ENCODE measurements at regions not wholly inside any gene's neighbourhood (a gene's known extent, or its start where the extent isn't known, plus 50 kb on each side); places are given as distances from the start of the nearest gene placed in this dataset.

GRCh38 chrX:39734174-39734776, 363.5 kb downstream of the BCOR start:
- no peak for DNase-seq (ENCODE audit: low read depth)
- H3K4me3 ChIP-seq (ENCODE audit: low read depth, low read length), result no peak overlapping the region
- no peak for TF ChIP-seq CTCF (conservative IDR thresholded peaks at IDR 0.05; ENCODE audit: low read depth, low read length)

GRCh38 chrX:39736216-39737211, 361.2 kb downstream of the BCOR start:
- no peak for DNase-seq (ENCODE audit: low read depth)
- no peak overlapping the region for H3K4me3 ChIP-seq (ENCODE audit: low read depth, low read length)
- no peak for TF ChIP-seq CTCF (conservative IDR thresholded peaks at IDR 0.05; ENCODE audit: low read depth, low read length)

GRCh38 chrX:39739585-39739984, 358.2 kb downstream of the BCOR start:
- DNase-seq (ENCODE audit: low read depth), result no peak
- no peak overlapping the region for H3K4me3 ChIP-seq (ENCODE audit: low read depth, low read length)
- TF ChIP-seq CTCF (conservative IDR thresholded peaks at IDR 0.05; ENCODE audit: low read depth, low read length), result no peak

- no peak for TF ChIP-seq CTCF (conservative IDR thresholded peaks at IDR 0.05; ENCODE audit: low read depth, low read length)
- no peak for DNase-seq (ENCODE audit: low read depth)
- no peak overlapping the region for H3K4me3 ChIP-seq (ENCODE audit: low read depth, low read length)
Measured at GRCh38 chrX:39740078-39740477, 357.7 kb downstream of the BCOR start.

GRCh38 chrX:39741904-39742303, 355.9 kb downstream of the BCOR start:
- H3K4me3 ChIP-seq (ENCODE audit: low read depth, low read length), result no peak overlapping the region
- no peak for DNase-seq (ENCODE audit: low read depth)
- TF ChIP-seq CTCF (conservative IDR thresholded peaks at IDR 0.05; ENCODE audit: low read depth, low read length), result no peak

GRCh38 chrX:39745818-39746217, 351.9 kb downstream of the BCOR start:
- DNase-seq (ENCODE audit: low read depth), result no peak
- H3K4me3 ChIP-seq (ENCODE audit: low read depth, low read length), result no peak overlapping the region
- no peak for TF ChIP-seq CTCF (conservative IDR thresholded peaks at IDR 0.05; ENCODE audit: low read depth, low read length)
